CD4-positive, alpha-beta T cell (primary cell): ENCODE measurements at regions not wholly inside any gene's neighbourhood (a gene's known extent, or its start where the extent isn't known, plus 50 kb on each side); places are given as distances from the start of the nearest gene placed in this dataset.

Source experiments
- ATAC-seq: fragments of 200-7000 bp; cut with Tn5 transposase; one replicate; pipeline ENCODE4 v1.10.0; 2022; ENCODE audit warnings: mild to moderate bottlenecking; ENCODE audit not compliant: poor library complexity
- CTCF ChIA-PET: fragments of 350-600 bp; sonication (Branson Sonifier 250); formaldehyde crosslinking; loops from one replicate; lab custom pipeline; 2021; ENCODE audit warnings: antibody characterized with exemption, inconsistent platforms; lab: Charles Lee
- POLR2A ChIA-PET: fragments of 350-600 bp; sonication (Branson Sonifier 250); formaldehyde crosslinking; loops from one replicate; lab custom pipeline; 2021; ENCODE audit warnings: antibody characterized with exemption, inconsistent platforms; lab: Charles Lee
- DNase-seq, 14 experiments: peaks; one replicate each; pipeline ENCODE4 v3.0.0-alpha.2; 2013 to 2020; ENCODE audit warnings: mixed read lengths in 2 of 14
- H3K27ac ChIP-seq, 2 donors: one replicate each; pipeline versions ENCODE4 v1.5.1 to v1.7.0; 2013; ENCODE audit warnings: low read length in 2 of 2, low read depth in 1 of 2, mild to moderate bottlenecking in 1 of 2
- H3K27me3 ChIP-seq, 2 experiments: 1 replicate in 1 of 2; 2 replicates in 1 of 2; pipeline versions ENCODE4 v1.6.1 to v1.7.0; 2013; ENCODE audit warnings: low read length in 2 of 2, control low read depth in 1 of 2, mild to moderate bottlenecking in 1 of 2, moderate library complexity in 1 of 2; ENCODE audit not compliant: insufficient read depth in 2 of 2, control insufficient read depth in 1 of 2
- H3K36me3 ChIP-seq: one replicate; pipeline ENCODE4 v1.6.1; 2013; ENCODE audit warnings: low read length, control low read depth; ENCODE audit not compliant: insufficient read depth
- H3K4me1 ChIP-seq: one replicate; pipeline ENCODE4 v1.6.1; 2013; ENCODE audit warnings: low read length, control low read depth; ENCODE audit not compliant: insufficient read depth
- H3K4me3 ChIP-seq: one replicate; pipeline ENCODE4 v1.5.1; 2013; ENCODE audit warnings: mild to moderate bottlenecking, low read length, moderate library complexity
- H3K9me3 ChIP-seq, 2 experiments: 1 replicate in 1 of 2; 2 replicates in 1 of 2; pipeline versions ENCODE4 v1.6.1 to v1.7.0; 2013; ENCODE audit warnings: low read length in 2 of 2, mild to moderate bottlenecking in 2 of 2, control low read depth in 1 of 2, moderate library complexity in 1 of 2; ENCODE audit not compliant: control insufficient read depth in 1 of 2, insufficient read depth in 1 of 2
- H3K27ac Mint-ChIP-seq: one replicate; pipeline ENCODE4 v1.8.0; 2020; ENCODE audit warnings: mixed read lengths
- H3K27me3 Mint-ChIP-seq: one replicate; pipeline ENCODE4 v1.8.0; 2021; ENCODE audit warnings: mixed read lengths
- H3K36me3 Mint-ChIP-seq: one replicate; pipeline ENCODE4 v1.8.0; 2021; ENCODE audit warnings: low read depth, mixed read lengths
- H3K4me1 Mint-ChIP-seq: one replicate; pipeline ENCODE4 v1.8.0; 2021; ENCODE audit warnings: low read depth, mixed read lengths
- H3K4me3 Mint-ChIP-seq: one replicate; pipeline ENCODE4 v1.8.0; 2020; ENCODE audit warnings: mild to moderate bottlenecking, mixed read lengths
- H3K9me3 Mint-ChIP-seq: one replicate; pipeline ENCODE4 v1.8.0; 2020; ENCODE audit warnings: mixed read lengths
- intact Hi-C, 2 experiments: fragments of 100-400 bp; cut with DNase I in 1 of 2; cut with micrococcal nuclease in 1 of 2; formaldehyde crosslinking; loops; one replicate each; pipeline versions ENCODE4 v1.15.1 to v1.9.0; 2023 to 2025; cut with DNase I, micrococcal nuclease
- TF ChIP-seq, protein P1 (sequence below): fragments of 200-600 bp; IDR thresholded peaks from one replicate; pipeline ENCODE4 v1.8.0; 2022; ENCODE audit warnings: antibody characterized with exemption, mild to moderate bottlenecking

DNA sequence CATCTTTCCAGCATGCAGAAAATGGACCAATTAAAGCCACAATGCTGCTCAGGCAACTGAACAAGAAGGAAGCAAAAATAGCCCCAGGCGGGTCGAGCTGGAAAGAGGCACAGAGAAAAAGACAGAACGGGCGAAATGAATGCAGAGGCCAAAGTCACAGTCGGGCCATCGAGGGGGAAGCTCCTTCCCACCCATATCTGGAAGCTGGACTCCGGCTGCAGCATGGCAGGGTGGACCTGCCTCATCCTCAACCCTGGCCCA is 58.6 kb upstream of the PRDM11 start:
- Histone ChIP-seq H3K4me3 (no peak overlapping the region), H3K9me3 (no peaks in the 10 kb centered on the region), H3K27ac (no peak overlapping the region), H3K4me1 (peaks cover 27% of the 10 kb centered on the region), H3K27me3 (no peaks in the 10 kb centered on the region), H3K36me3 (no peaks in the 10 kb centered on the region)
- Mint-ChIP-seq H3K27ac (no peak overlapping the region), H3K4me1 (peaks cover 21% of the 10 kb centered on the region), H3K36me3 (no peaks in the 10 kb centered on the region), H3K27me3 (no peaks in the 10 kb centered on the region), H3K4me3 (no peak overlapping the region), H3K9me3 (no peaks in the 10 kb centered on the region)
- no peak for ATAC-seq
- no peak for DNase-seq
- CTCF ChIA-PET: no interaction called here
- POLR2A ChIA-PET: no interaction called here
- intact Hi-C loops: no loop called here
- TF ChIP-seq, protein P1, sequence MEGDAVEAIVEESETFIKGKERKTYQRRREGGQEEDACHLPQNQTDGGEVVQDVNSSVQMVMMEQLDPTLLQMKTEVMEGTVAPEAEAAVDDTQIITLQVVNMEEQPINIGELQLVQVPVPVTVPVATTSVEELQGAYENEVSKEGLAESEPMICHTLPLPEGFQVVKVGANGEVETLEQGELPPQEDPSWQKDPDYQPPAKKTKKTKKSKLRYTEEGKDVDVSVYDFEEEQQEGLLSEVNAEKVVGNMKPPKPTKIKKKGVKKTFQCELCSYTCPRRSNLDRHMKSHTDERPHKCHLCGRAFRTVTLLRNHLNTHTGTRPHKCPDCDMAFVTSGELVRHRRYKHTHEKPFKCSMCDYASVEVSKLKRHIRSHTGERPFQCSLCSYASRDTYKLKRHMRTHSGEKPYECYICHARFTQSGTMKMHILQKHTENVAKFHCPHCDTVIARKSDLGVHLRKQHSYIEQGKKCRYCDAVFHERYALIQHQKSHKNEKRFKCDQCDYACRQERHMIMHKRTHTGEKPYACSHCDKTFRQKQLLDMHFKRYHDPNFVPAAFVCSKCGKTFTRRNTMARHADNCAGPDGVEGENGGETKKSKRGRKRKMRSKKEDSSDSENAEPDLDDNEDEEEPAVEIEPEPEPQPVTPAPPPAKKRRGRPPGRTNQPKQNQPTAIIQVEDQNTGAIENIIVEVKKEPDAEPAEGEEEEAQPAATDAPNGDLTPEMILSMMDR: no peak

DNA sequence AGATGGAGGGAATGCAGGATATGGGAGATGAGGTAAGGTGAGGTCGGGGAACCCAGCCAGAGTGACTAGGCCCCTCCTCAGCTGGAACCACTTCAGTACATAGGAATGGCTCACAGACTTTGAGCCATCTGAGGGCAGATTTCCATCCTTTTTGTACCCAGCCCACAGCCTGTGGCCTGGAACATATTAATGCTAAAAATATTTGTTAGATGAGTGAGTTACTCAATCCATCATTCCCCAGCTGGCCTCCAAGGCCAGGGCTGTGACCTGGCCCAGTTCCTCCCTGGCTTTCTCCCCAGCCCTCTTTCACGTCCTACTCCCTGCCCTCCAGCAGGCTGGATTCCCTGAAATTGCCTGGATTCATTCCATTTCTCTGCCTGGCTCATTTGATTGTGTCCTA is 57.2 kb upstream of the PRDM11 start:
- TF ChIP-seq, protein P1: no peak
- H3K27ac Mint-ChIP-seq: no peak overlapping the region
- H3K27ac ChIP-seq: no peak overlapping the region
- H3K27me3 ChIP-seq: no peaks in the 10 kb centered on the region
- H3K4me3 Mint-ChIP-seq: no peak overlapping the region
- no peaks in the 10 kb centered on the region for H3K27me3 Mint-ChIP-seq
- H3K36me3 Mint-ChIP-seq: no peaks in the 10 kb centered on the region
- no peaks in the 10 kb centered on the region for H3K9me3 ChIP-seq
- H3K36me3 ChIP-seq: no peaks in the 10 kb centered on the region
- H3K4me3 ChIP-seq: no peak overlapping the region
- DNase-seq (no peak), ATAC-seq (no peak)
- no peaks in the 10 kb centered on the region for H3K9me3 Mint-ChIP-seq
- peaks cover 19% of the 10 kb centered on the region for H3K4me1 Mint-ChIP-seq
- ChIA-PET CTCF (no interaction called here), POLR2A (no interaction called here)
- intact Hi-C loops: no loop called here
- H3K4me1 ChIP-seq: peaks cover 32% of the 10 kb centered on the region

DNA sequence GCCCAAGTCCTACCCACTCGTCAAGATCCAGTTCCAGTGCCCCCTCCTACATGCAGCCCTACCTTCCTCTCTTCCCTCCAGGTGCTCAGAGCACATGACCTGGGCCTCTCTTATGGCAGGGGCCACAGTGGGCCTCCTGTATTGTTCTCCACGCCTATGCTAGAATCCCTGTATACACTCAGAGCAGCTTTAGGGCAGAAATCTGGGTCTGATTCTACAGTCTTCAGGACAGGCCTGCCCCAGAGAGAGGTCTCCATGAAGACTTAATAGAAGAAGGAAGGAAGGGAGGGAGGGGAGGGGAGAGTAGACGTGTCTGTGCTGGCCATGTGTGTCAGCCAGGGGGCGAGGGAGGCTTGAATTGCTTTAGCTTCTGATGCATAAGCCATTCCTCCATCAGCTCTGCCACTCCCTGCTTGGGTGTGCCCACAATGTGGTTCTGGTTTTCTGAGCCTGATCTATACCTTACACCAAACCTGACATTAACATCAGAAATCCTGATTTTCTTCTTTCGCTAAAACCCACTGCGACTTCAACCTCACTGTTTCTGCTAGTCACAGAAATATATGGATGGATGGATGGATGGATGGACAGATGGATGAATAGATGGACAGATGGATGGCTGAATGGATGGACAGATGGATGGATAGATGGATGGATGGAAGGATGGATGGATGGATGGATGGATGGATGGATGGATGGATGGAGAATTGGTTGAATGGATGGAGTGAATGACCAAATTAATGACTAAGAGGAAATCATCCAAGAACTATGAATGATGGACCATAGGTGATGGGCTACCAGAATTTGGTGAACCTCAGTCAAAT is 56.6 kb upstream of the PRDM11 start:
- ChIA-PET POLR2A (no interaction called here), CTCF (no interaction called here)
- no peak for DNase-seq
- no peak overlapping the region for H3K4me3 Mint-ChIP-seq
- peaks cover 19% of the 10 kb centered on the region for H3K4me1 Mint-ChIP-seq
- no peak for ATAC-seq
- H3K4me3 ChIP-seq: no peak overlapping the region
- no peaks in the 10 kb centered on the region for H3K9me3 Mint-ChIP-seq
- intact Hi-C loops: no loop called here
- no peaks in the 10 kb centered on the region for H3K27me3 Mint-ChIP-seq
- no peaks in the 10 kb centered on the region for H3K36me3 ChIP-seq
- H3K27me3 ChIP-seq: no peaks in the 10 kb centered on the region
- H3K9me3 ChIP-seq: no peaks in the 10 kb centered on the region
- TF ChIP-seq, protein P1: no peak
- H3K4me1 ChIP-seq: peaks cover 32% of the 10 kb centered on the region
- H3K27ac ChIP-seq: no peak overlapping the region
- no peak overlapping the region for H3K27ac Mint-ChIP-seq
- H3K36me3 Mint-ChIP-seq: no peaks in the 10 kb centered on the region
